SK-N-SH treated with all-trans-retinoic acid at 6 μM for 48 hours (cell line): ENCODE measurements at regions not wholly inside any gene's neighbourhood (a gene's known extent, or its start where the extent isn't known, plus 50 kb on each side); places are given as distances from the start of the nearest gene placed in this dataset.

Experiments used
- ATAC-seq: fragments of 200-7000 bp; cut with Tn5 transposase; 3 replicates; pipeline ENCODE4 v1.9.1; 2020; ENCODE audit warnings: mild to moderate bottlenecking, moderate library complexity
- ARNTL ChIP-seq: fragments of 450-650 bp; formaldehyde crosslinking; IDR thresholded peaks from 2 replicates; pipeline ENCODE4 v1.5.0; 2020; ENCODE audit warnings: low read depth, mild to moderate bottlenecking, moderate library complexity, borderline replicate concordance
- CREB5 ChIP-seq: fragments of 250-450 bp; sonication (Bioruptor Pico); IDR thresholded peaks from 2 replicates; pipeline ENCODE4 v1.5.1; 2020; ENCODE audit warnings: low read depth, mild to moderate bottlenecking, moderate library complexity
- CSDC2 ChIP-seq: fragments of 250-450 bp; sonication (Bioruptor Pico); IDR thresholded peaks from 2 replicates; pipeline ENCODE4 v1.5.0; 2020; ENCODE audit warnings: mild to moderate bottlenecking, moderate library complexity
- CSRNP3 ChIP-seq: fragments of 250-450 bp; sonication (Bioruptor Pico); IDR thresholded peaks from 2 replicates; pipeline ENCODE4 v1.5.1; 2021; ENCODE audit warnings: mild to moderate bottlenecking, moderate library complexity
- ESRRG ChIP-seq: fragments of 250-450 bp; sonication (Bioruptor Pico); IDR thresholded peaks from 2 replicates; pipeline ENCODE4 v1.6.1; 2021; ENCODE audit warnings: mild to moderate bottlenecking
- GLIS3 ChIP-seq: fragments of 250-450 bp; sonication (Bioruptor Pico); IDR thresholded peaks from 2 replicates; pipeline ENCODE4 v1.5.0; 2020; ENCODE audit warnings: mild to moderate bottlenecking, moderate library complexity
- ISL1 ChIP-seq: fragments of 250-450 bp; sonication (Bioruptor Pico); IDR thresholded peaks from 2 replicates; pipeline ENCODE4 v2.1.2; 2022; ENCODE audit warnings: mild to moderate bottlenecking, moderate library complexity
- OSR1 ChIP-seq: fragments of 250-450 bp; sonication (Bioruptor Pico); IDR thresholded peaks from 2 replicates; pipeline ENCODE4 v1.8.0; 2022; ENCODE audit warnings: moderate library complexity, mild to moderate bottlenecking, inconsistent platforms
- PATZ1 ChIP-seq: fragments of 250-450 bp; sonication (Bioruptor Pico); IDR thresholded peaks from 2 replicates; pipeline ENCODE4 v1.8.0; 2020; ENCODE audit warnings: mild to moderate bottlenecking, moderate library complexity, borderline replicate concordance
- POU6F1 ChIP-seq: fragments of 250-450 bp; sonication (Bioruptor Pico); IDR thresholded peaks from 2 replicates; pipeline ENCODE4 v1.8.0; 2021; ENCODE audit warnings: low read depth, mild to moderate bottlenecking, moderate library complexity, borderline replicate concordance
- PPARA ChIP-seq: fragments of 250-450 bp; sonication (Bioruptor Pico); IDR thresholded peaks from 2 replicates; pipeline ENCODE4 v1.5.0; 2020; ENCODE audit warnings: mild to moderate bottlenecking, borderline replicate concordance
- TCF4 ChIP-seq: fragments of 250-450 bp; sonication (Bioruptor Pico); IDR thresholded peaks from 2 replicates; pipeline ENCODE4 v1.8.0; 2021; ENCODE audit warnings: mild to moderate bottlenecking, moderate library complexity, borderline replicate concordance
- TOX ChIP-seq: fragments of 250-450 bp; sonication (Bioruptor Pico); IDR thresholded peaks from 2 replicates; pipeline ENCODE4 v1.8.0; 2021; ENCODE audit warnings: mild to moderate bottlenecking, moderate library complexity, borderline replicate concordance
- TSHZ2 ChIP-seq: fragments of 250-450 bp; sonication (Bioruptor Pico); IDR thresholded peaks from 2 replicates; pipeline ENCODE4 v1.5.0; 2020; ENCODE audit warnings: mild to moderate bottlenecking, moderate library complexity
- ZC3H10 ChIP-seq: fragments of 250-450 bp; sonication (Bioruptor Pico); IDR thresholded peaks from 2 replicates; pipeline ENCODE4 v1.5.1; 2021; ENCODE audit warnings: mild to moderate bottlenecking, moderate library complexity
- ZFP3 ChIP-seq: fragments of 250-450 bp; sonication (Bioruptor Pico); IDR thresholded peaks from 2 replicates; pipeline ENCODE4 v1.5.0; 2020; ENCODE audit warnings: mild to moderate bottlenecking, moderate library complexity
- ZFP30 ChIP-seq: fragments of 450-650 bp; formaldehyde crosslinking; IDR thresholded peaks from 2 replicates; pipeline ENCODE4 v1.5.0; 2022; ENCODE audit warnings: mild to moderate bottlenecking, moderate library complexity
- ZNF565 ChIP-seq: fragments of 450-650 bp; formaldehyde crosslinking; conservative IDR thresholded peaks from 2 replicates; pipeline ENCODE4 v1.5.0; 2020; ENCODE audit warnings: low read depth, mild to moderate bottlenecking, moderate library complexity
- ZNF70 ChIP-seq: fragments of 450-650 bp; formaldehyde crosslinking; IDR thresholded peaks from 2 replicates; pipeline ENCODE4 v1.5.0; 2020; ENCODE audit warnings: mild to moderate bottlenecking, moderate library complexity
- ZNF8 ChIP-seq: fragments of 450-650 bp; formaldehyde crosslinking; IDR thresholded peaks from 2 replicates; pipeline ENCODE4 v1.5.0; 2020; ENCODE audit warnings: mild to moderate bottlenecking, moderate library complexity

GRCh38 chr4:61094854-61095598 lies 105.1 kb upstream of the ADGRL3 start:
- no peak for ATAC-seq
- TF ChIP-seq ARNTL (CRISPR knock-in tag), result no peak
- TF ChIP-seq TCF4 (CRISPR knock-in tag), result no peak
- no peak for TF ChIP-seq ZNF70 (CRISPR knock-in tag)
- no peak for TF ChIP-seq ZNF8 (CRISPR knock-in tag)
- TF ChIP-seq CSDC2 (CRISPR knock-in tag), result no peak
- no peak for TF ChIP-seq OSR1 (CRISPR knock-in tag)
- TF ChIP-seq CSRNP3 (CRISPR knock-in tag), result no peak
- no peak for TF ChIP-seq GLIS3 (CRISPR knock-in tag)
- no peak for TF ChIP-seq TSHZ2
- no peak for TF ChIP-seq TOX
- TF ChIP-seq POU6F1 (CRISPR knock-in tag), result no peak
- no peak for TF ChIP-seq ZFP30 (CRISPR knock-in tag)
- TF ChIP-seq PPARA (CRISPR knock-in tag), result no peak
- TF ChIP-seq ZFP3, result no peak
- no peak for TF ChIP-seq PATZ1 (CRISPR knock-in tag)
- no peak for TF ChIP-seq ZNF565 (CRISPR knock-in tag)

- no peak for TF ChIP-seq ARNTL (CRISPR knock-in tag)
- no peak for TF ChIP-seq CREB5 (CRISPR knock-in tag)
- TF ChIP-seq ESRRG (CRISPR knock-in tag), result no peak
- TF ChIP-seq OSR1 (CRISPR knock-in tag), result no peak
- no peak for TF ChIP-seq ZNF565 (CRISPR knock-in tag)
- ATAC-seq, result no peak
Observed at GRCh38 chr4:61128682-61129081, 71.4 kb upstream of the ADGRL3 start.

- ATAC-seq, result no peak
- TF ChIP-seq POU6F1 (CRISPR knock-in tag) (no peak), PPARA (CRISPR knock-in tag) (no peak), ISL1 (CRISPR knock-in tag) (no peak), CREB5 (CRISPR knock-in tag) (no peak), ZC3H10 (CRISPR knock-in tag) (no peak), ZFP3 (no peak), TSHZ2 (no peak), TOX (no peak)
Observed at GRCh38 chr4:61129971-61130370, 70.2 kb upstream of the ADGRL3 start.
